Fibroblast of skin of abdomen (primary cell): ENCODE measurements at regions not wholly inside any gene's neighbourhood (a gene's known extent, or its start where the extent isn't known, plus 50 kb on each side); places are given as distances from the start of the nearest gene placed in this dataset.

Experiments
- DNase-seq: peaks from one replicate; pipeline ENCODE4 v3.0.0-alpha.2; 2013

- no peak for DNase-seq
These were observed 204.7 kb upstream of the ITGA4 start for GRCh38 chr2:181252262-181253148.

- no peak for DNase-seq
These were observed 203.7 kb upstream of the ITGA4 start for GRCh38 chr2:181253438-181253837.

- DNase-seq = no peak
These were observed 201.5 kb upstream of the ITGA4 start for GRCh38 chr2:181255651-181256050.

- DNase-seq = peak; percentile 96
These were observed 198.5 kb upstream of the ITGA4 start for GRCh38 chr2:181258720-181259119.

GRCh38 chr2:181262782-181263181, 194.4 kb upstream of the ITGA4 start:
- no peak for DNase-seq

DNA sequence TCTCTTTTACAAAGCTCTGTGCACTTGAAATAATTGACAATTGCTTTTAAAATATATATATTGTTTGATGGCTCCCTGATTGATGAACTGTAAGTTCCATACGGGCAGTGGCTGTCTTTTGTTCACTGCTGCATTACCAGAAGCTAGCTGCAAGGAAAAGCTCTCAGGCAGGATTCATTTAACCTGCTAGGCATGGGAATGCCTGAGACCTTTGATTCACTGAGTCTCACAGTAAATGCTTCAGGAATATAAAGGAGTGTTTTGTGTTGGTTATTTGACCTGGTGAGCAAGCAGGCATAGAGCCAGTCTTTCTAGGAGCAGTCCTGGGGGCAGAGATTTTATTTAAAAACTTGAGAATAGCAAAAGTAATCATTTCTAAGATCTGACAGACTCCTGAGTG, 193.2 kb upstream of the ITGA4 start:
- DNase-seq = no peak

- DNase-seq = peak; percentile 59
These were observed 192.7 kb upstream of the ITGA4 start for GRCh38 chr2:181264441-181264840.

DNA sequence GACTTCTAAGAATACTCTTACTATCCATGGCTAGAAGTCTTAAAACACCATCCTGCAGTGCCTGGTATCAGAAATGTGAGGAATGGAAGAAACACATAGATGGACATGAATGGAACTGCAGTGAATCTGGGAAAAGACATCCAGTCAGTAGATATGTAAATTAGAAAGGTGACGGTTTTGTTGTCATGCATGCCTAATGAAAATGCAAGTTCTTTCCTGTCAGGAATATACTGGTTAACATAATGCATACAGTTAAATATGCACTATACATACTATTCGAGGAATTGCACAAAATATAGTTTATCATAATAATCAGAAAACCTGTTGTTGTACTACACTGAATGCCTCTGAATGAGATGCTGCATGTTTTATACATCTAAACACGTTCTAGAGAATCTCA, 190.6 kb upstream of the ITGA4 start:
- DNase-seq = no peak

- DNase-seq = no peak
These were observed 188.9 kb upstream of the ITGA4 start for GRCh38 chr2:181268174-181268867.

DNA sequence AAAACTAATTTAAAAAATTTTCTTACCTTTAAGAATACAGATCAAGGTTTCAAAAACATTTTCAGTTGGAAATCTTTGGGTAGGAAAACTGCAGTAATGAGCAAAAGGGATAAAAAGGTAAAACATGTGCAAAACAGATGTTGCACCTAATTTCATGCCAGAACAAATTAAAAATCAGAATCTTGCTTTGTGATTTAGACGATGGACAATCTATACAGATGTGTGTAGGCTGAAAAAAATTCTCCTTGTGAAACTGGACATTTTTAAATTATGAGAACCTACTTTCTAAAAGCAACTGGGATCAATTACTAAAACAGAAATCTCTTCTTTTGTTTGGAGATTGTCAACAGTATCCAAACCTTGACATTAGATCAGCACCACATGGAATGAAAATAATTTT, 183.2 kb upstream of the ITGA4 start:
- peak; percentile 35 for DNase-seq

GRCh38 chr2:181275643-181276070, 181.5 kb upstream of the ITGA4 start:
- DNase-seq = no peak

- DNase-seq = no peak
These were observed 175.9 kb upstream of the ITGA4 start for GRCh38 chr2:181281206-181281832.

DNA sequence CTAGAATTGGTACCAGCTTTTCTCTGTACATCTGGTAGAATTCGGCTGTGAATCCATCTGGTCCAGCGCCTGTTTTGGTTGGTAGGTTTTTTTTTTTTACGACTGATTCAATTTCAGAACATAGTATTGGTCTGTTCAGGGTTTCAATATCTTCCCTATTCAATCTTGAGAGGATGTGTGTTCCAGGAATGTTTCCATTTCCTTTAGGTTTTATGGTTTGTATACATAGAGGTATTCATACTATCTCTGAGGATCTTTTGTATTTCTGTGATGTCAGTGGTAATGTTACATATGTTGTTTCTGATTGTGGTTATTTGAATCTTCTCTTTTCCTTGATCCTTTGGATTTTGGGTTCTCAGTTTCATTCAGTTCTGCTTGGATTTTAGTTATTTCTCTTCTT, 172.1 kb upstream of the ITGA4 start:
- no peak for DNase-seq

DNA sequence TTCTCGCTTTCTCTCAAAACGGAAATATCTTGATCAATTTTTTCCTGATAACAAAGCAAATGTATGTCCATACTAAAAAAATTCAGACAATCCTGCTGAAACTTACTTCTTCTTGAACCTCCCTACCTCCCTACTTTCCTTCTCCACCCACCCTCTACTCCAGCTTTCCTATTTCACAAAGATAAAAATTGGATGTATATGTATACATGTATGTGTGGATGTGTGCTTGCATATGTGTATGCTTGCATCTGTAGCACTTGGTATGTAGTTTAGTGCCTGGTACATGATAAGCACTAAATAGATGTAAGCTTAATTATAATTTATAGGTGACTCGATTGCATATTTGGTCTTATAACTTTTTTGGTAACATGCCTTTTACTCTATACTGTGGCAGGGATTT, 167.5 kb upstream of the ITGA4 start:
- DNase-seq = no peak

- no peak for DNase-seq
These were observed 167.0 kb upstream of the ITGA4 start for GRCh38 chr2:181290182-181290581.

GRCh38 chr2:181294979-181295378, 162.2 kb upstream of the ITGA4 start:
- DNase-seq = no peak

DNA sequence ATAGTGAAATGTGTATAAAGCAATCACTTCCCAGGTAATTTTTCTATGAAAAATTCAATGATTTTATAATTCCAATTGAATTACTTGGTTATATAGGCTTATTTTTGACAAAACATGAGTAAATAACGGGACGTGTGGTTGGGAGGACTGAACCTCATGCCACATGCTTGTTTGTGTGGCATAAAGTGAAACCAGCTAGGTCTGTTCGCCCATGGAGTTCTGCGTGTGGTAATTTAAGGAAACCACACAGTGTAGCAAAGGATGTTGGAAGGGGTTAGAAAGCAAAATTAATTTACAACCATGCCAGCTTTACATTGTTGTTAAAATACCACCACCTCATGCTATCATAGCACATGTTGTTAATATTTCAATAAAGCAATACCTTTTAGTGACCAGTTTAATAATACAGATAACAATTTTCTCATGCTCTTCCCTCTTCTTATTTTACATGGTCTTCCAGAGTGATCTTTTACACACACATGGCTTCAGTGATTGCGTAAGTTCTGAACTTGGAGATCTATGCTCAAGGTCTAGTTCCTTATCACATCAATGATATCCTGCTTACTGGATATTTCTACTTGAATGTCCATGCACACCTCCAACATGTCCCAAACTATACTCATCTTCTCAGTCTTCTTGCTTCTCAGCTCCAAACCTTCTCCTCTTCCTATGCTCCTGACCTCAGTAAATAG, 156.4 kb upstream of the ITGA4 start:
- DNase-seq = no peak

GRCh38 chr2:181304011-181304844, 153.0 kb upstream of the ITGA4 start:
- no peak for DNase-seq

DNA sequence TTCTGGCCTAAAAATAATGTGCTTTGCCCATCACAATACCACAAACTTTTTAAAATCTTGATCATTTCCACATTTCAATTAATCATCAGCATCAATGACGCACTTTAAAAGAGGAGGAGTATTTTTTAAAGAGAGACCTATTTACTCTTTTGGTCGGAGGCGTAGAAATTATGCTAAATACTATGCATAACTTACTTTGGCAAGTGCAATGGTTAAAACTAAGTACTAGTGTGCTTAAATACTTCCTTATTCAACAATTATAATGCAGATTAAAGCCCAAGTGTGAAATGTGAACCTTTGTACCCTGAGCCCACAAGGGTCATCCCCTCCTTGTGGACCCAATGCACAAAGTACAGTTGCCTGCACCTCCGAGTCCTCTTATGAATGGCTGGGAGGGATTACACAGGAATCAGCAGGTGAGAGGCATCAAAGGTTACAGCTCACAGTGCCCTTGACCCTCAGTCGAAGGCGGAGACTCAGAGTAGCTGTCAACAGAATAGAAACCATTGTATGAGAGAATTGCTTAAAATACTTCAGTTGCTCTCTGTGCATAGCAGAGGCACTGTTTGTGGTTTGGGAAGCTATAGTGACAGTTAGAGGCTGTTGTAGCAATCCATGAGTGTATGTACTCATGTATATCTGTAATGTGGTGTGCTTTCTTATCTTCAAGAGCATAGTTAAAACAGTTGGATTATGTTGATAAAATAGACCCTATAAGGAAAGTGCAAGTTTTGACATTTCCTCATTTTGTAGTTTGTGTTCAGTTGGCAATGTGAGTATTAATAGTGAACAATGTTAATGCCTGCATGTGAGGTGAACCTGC, 151.7 kb upstream of the ITGA4 start:
- DNase-seq = peak; percentile 4

- DNase-seq = no peak
These were observed 150.4 kb upstream of the ITGA4 start for GRCh38 chr2:181306785-181307184.
